ENCODE measurements at regions not wholly inside any gene's neighbourhood (a gene's known extent, or its start where the extent isn't known, plus 50 kb on each side); places are given as distances from the start of the nearest gene placed in this dataset.

- TF ChIP-seq CTCF (conservative IDR thresholded peaks at IDR 0.05; ENCODE audit: low read depth, low read length) = no peak
- no peak for TF ChIP-seq EZH2phosphoT487 (IDR thresholded peaks at IDR 0.05; ENCODE audit: borderline replicate concordance, low read length)
Measured at GRCh38 chr12:115046805-115047204, 362.8 kb upstream of the TBX3 start.
